GM12864 (cell line): ENCODE measurements at regions not wholly inside any gene's neighbourhood (a gene's known extent, or its start where the extent isn't known, plus 50 kb on each side); places are given as distances from the start of the nearest gene placed in this dataset.

Experiments used
- DNase-seq: peaks from one replicate; pipeline ENCODE4 v3.0.0-alpha.2; 2011; ENCODE audit warnings: low read depth
- H3K4me3 ChIP-seq: 2 replicates; pipeline ENCODE4 v1.5.1; 2011; ENCODE audit warnings: mild to moderate bottlenecking, low read depth, low read length, control low read depth
- TF ChIP-seq, protein P1 (sequence below): IDR thresholded peaks from 2 replicates; pipeline ENCODE4 v1.5.1; 2011; ENCODE audit warnings: low read depth, mild to moderate bottlenecking, moderate library complexity, low read length, control low read depth, inconsistent platforms; ENCODE audit errors: missing control alignments

DNA sequence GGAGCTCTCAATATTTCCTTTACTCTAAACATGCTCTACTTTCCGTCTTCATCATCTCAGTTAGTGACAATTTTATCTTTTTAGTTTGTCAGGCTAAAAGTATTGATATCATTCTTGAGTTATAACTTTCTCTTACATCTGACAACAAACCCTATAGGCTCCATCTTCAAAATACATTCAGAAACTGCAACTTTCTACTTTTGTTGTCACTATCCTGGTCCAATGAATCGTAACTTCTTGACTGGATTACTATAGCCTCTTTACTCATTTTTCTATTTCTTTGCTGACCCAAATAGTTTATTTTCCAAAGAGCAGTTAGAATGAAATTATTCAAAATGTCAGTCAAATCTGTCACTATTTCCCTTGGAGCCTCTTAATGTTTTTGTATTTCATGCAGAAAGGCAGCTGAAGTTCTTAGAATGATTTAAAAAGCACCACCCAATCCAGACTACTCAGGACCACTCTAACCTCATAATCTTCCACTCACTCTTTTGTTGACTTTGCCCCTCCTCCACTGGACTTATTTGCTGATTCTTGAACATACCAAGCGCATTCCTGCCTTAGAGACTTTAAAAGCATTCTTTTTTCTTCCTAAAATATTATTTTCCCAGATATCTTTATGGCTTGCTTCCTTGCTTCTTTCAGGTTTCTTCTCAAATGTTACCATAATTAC, 119.9 kb upstream of the CBLB start:
- DNase-seq: no peak
- no peak overlapping the region for H3K4me3 ChIP-seq
- TF ChIP-seq, protein P1, sequence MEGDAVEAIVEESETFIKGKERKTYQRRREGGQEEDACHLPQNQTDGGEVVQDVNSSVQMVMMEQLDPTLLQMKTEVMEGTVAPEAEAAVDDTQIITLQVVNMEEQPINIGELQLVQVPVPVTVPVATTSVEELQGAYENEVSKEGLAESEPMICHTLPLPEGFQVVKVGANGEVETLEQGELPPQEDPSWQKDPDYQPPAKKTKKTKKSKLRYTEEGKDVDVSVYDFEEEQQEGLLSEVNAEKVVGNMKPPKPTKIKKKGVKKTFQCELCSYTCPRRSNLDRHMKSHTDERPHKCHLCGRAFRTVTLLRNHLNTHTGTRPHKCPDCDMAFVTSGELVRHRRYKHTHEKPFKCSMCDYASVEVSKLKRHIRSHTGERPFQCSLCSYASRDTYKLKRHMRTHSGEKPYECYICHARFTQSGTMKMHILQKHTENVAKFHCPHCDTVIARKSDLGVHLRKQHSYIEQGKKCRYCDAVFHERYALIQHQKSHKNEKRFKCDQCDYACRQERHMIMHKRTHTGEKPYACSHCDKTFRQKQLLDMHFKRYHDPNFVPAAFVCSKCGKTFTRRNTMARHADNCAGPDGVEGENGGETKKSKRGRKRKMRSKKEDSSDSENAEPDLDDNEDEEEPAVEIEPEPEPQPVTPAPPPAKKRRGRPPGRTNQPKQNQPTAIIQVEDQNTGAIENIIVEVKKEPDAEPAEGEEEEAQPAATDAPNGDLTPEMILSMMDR: no peak

DNA sequence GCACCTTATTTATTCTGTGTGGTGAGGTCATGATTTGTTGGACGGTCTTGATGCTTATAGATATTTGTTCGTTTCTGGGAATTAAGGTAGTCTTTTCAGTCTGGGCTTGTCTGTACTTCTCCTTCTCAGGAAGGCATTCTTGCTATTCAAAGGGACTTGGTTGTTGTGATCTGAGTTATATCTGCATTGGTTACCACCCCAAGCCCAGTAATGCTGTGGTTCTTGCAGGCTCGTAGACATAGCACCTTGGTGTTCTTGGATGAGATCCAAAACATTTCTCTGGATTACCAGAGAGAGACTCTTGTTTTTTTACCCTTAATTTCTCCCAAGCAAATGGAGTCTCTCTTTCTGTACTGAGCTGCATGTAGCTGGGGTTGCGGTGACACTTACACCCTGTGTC, 128.0 kb upstream of the CBLB start:
- DNase-seq: no peak
- TF ChIP-seq, protein P1: no peak
- no peak overlapping the region for H3K4me3 ChIP-seq

GRCh38 chr3:105997466-105997799, 128.6 kb upstream of the CBLB start:
- TF ChIP-seq, protein P1: no peak
- no peak overlapping the region for H3K4me3 ChIP-seq
- DNase-seq: no peak

DNA sequence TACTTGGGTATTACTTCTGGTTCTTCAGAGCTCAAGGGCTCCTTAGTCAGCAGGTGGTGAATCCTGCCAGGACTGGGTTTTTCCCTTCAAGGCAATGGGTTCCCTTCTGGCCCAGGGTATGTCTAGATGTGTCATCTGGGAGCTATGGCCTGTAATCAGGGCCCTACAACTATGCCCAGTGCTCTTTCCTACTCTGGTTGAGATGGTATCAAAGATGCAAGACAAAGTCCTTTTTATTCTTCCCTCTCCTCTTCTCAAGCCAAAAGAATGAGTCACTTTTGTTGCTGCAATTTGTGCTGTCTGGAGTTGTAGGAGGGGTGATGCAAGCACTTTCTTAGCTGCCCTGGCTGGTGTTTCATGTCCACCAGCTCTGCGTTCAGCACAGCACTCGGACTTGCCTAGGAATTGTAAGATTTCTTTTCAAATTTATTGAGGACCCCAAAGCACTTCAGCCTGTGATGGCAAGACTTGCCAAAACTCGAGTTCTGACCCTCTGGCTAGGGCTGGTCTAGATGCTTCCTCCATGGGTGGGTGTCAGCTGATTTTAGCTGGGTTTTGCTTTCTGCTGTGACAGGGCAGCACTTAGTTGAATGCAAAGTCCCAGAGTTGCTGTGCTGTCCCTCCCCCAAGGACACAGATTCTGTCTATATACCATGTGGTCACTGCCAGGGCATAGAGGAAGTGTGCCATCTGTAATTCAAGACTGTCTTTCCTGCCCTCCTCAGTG, 129.2 kb upstream of the CBLB start:
- H3K4me3 ChIP-seq: no peak overlapping the region
- no peak for DNase-seq
- TF ChIP-seq, protein P1: no peak

GRCh38 chr3:105999856-106000255, 131.0 kb upstream of the CBLB start:
- H3K4me3 ChIP-seq: no peak overlapping the region
- TF ChIP-seq, protein P1: no peak
- no peak for DNase-seq

- no peak for DNase-seq
- H3K4me3 ChIP-seq: no peak overlapping the region
- TF ChIP-seq, protein P1: no peak
Observed at GRCh38 chr3:106001923-106002322, 133.1 kb upstream of the CBLB start.
